ENCODE measurements at regions not wholly inside any gene's neighbourhood (a gene's known extent, or its start where the extent isn't known, plus 50 kb on each side); places are given as distances from the start of the nearest gene placed in this dataset.

DNA sequence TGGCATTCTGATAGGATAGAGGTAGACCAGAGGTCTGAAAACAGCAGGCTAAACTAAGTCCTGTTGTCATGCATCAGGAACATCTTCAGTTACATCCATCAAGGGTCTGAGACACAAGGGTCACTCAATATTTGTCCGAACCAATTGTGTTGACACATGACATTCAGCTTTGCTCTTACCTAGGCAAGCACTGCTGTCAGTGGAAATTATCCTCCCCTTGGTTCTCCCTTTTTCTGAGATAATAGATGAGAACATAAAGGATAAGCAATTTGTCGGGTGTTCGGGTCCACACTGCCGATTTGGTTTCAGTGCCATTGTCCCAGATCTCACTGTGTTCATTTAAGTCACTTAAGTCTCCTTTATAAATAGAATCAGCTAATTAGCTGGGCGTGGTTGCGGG is 148.3 kb upstream of the MSX2 start:
- Histone ChIP-seq H3K18ac (ENCODE audit: extremely low read depth, low read length) (no peak overlapping the region), H3K9ac (replicated peaks in 1 of 4; ENCODE audit: extremely low read depth in 1 of 4, low read depth in 3 of 4, low read length in 3 of 4) (no peak overlapping the region), H2AK5ac (ENCODE audit: low read depth, low read length) (no peak overlapping the region), H2BK15ac (ENCODE audit: low read length) (no peak overlapping the region), H2BK20ac (ENCODE audit: low read length) (no peak overlapping the region), H3K4me2 (ENCODE audit: insufficient read depth in 1 of 2, low read depth in 2 of 2, low read length in 2 of 2) (no peak overlapping the region), H3K27me3 (replicated peaks in 1 of 4; ENCODE audit: control insufficient read depth in 3 of 4, extremely low read depth in 1 of 4, insufficient read depth in 3 of 4, low read length in 3 of 4) (no peaks in the 10 kb centered on the region), H3K4me1 (replicated peaks in 1 of 4; ENCODE audit: control insufficient read depth in 3 of 4, insufficient read depth in 4 of 4, low read length in 3 of 4) (no peaks in the 10 kb centered on the region), H3K4ac (replicated peaks; ENCODE audit: insufficient read length, low read depth, low read length) (no peak overlapping the region), H2BK120ac (replicated peaks; ENCODE audit: low read depth, low read length) (no peak overlapping the region), H4K20me1 (replicated peaks in 1 of 2; ENCODE audit: control insufficient read depth in 1 of 2, insufficient read depth in 2 of 2, low read length in 2 of 2) (no peaks in the 10 kb centered on the region), H3K27ac (ENCODE audit: low read depth, low read length) (no peak overlapping the region), H2BK12ac (ENCODE audit: low read depth, low read length) (no peak overlapping the region), H4K5ac (ENCODE audit: insufficient read length, low read depth, low read length) (no peak overlapping the region), H4K91ac (replicated peaks; ENCODE audit: insufficient read length, low read length) (no peak overlapping the region), H3K56ac (replicated peaks; ENCODE audit: insufficient read length, low read depth, low read length) (no peak overlapping the region), H4K8ac (ENCODE audit: extremely low read depth, insufficient read depth, low read length) (no peak overlapping the region), H3K9me3 (ENCODE audit: insufficient read depth in 2 of 2, low read depth in 1 of 2, low read length in 1 of 2) (no peaks in the 10 kb centered on the region), H2AFZ (ENCODE audit: low read length) (no peak overlapping the region), H3K23me2 (ENCODE audit: low read depth, low read length) (no peaks in the 10 kb centered on the region), H3K14ac (ENCODE audit: insufficient read length) (no peak overlapping the region), H3K79me1 (ENCODE audit: low read depth, low read length) (no peaks in the 10 kb centered on the region), H3K4me3 (ENCODE audit: extremely low read depth in 1 of 4, insufficient read depth in 2 of 4, low read depth in 3 of 4, low read length in 4 of 4) (no peak overlapping the region), H3K79me2 (ENCODE audit: control insufficient read depth in 1 of 2, insufficient read depth in 2 of 2, low read length in 2 of 2) (no peaks in the 10 kb centered on the region), H3K23ac (ENCODE audit: insufficient read length) (no peak overlapping the region), H3K36me3 (ENCODE audit: control insufficient read depth in 2 of 4, insufficient read depth in 4 of 4, low read length in 3 of 4) (no peaks in the 10 kb centered on the region), H2BK5ac (ENCODE audit: low read depth, low read length) (no peak overlapping the region)
- 89% methylated on average over 6 of the region's 6 CpGs; no CpG with 5 or more reads in 1 of the 2 experiments for WGBS, 2 experiments (ENCODE audit: extremely low coverage in 1 of 2, insufficient coverage in 1 of 2, insufficient read length in 1 of 2, insufficient replicate concordance in 2 of 2, low coverage in 1 of 2, low lambda C conversion rate in 2 of 2, missing lambda C conversion rate in 1 of 2)
- CTCF ChIA-PET (ENCODE audit: partially characterized antibody): interaction anchor here (1.1 kb wide), 1 partner anchor 10 kb away, joined by 3 read pairs; no protein-coding TSS in a partner anchor
- FAIRE-seq: no peak
- DNase-seq (ENCODE audit: low read depth in 1 of 2, low spot score in 2 of 2): no peak
- POLR2A ChIA-PET (ENCODE audit: partially characterized antibody): no interaction called here
- TF ChIP-seq TCF12 (IDR thresholded peaks at IDR 0.05; ENCODE audit: low read depth, low read length): no peak
- no peak for TF ChIP-seq FOSL1 (IDR thresholded peaks at IDR 0.05; ENCODE audit: insufficient read depth, low read depth, low read length)
